GM23338 (cell line): ENCODE measurements at regions not wholly inside any gene's neighbourhood (a gene's known extent, or its start where the extent isn't known, plus 50 kb on each side); places are given as distances from the start of the nearest gene placed in this dataset.

Experiments
- CTCF ChIP-seq, 2 experiments: fragments of 200-600 bp in 1 of 2; sonication (generic) in 1 of 2; conservative IDR thresholded peaks; 2 replicates each; pipeline versions ENCODE4 v1.5.1 to v1.6.1; 2016 to 2017; ENCODE audit warnings: antibody characterized with exemption in 2 of 2, low read depth in 2 of 2, mild to moderate bottlenecking in 2 of 2, moderate library complexity in 1 of 2
- EZH2 ChIP-seq: fragments of 200-600 bp; sonication (generic); IDR thresholded peaks from one replicate; pipeline ENCODE4 v1.8.0; 2017; ENCODE audit warnings: antibody characterized with exemption, mild to moderate bottlenecking, low read depth; ENCODE audit not compliant: unreplicated experiment
- NANOG ChIP-seq: IDR thresholded peaks from 2 replicates; pipeline ENCODE4 v1.6.1; 2016; ENCODE audit warnings: antibody characterized with exemption, borderline replicate concordance
- POLR2AphosphoS5 ChIP-seq: IDR thresholded peaks from 2 replicates; pipeline ENCODE4 v1.6.1; 2016; ENCODE audit warnings: antibody characterized with exemption, low read depth
- ZNF331 ChIP-seq: fragments of 250-450 bp; sonication (Bioruptor Pico); IDR thresholded peaks from 2 replicates; pipeline ENCODE4 v1.5.0; 2020; ENCODE audit warnings: low read depth, mild to moderate bottlenecking, moderate library complexity

- TF ChIP-seq CTCF (conservative IDR thresholded peaks at IDR 0.05; ENCODE audit: low read depth in 2 of 2) (no peak), EZH2 (no peak), ZNF331 (CRISPR knock-in tag) (no peak), NANOG (no peak), POLR2AphosphoS5 (no peak)
Observed at GRCh38 chr1:166379447-166379846, 212.6 kb upstream of the FAM78B start.
